Testis (tissue), 2 donors: ENCODE measurements at regions not wholly inside any gene's neighbourhood (a gene's known extent, or its start where the extent isn't known, plus 50 kb on each side); places are given as distances from the start of the nearest gene placed in this dataset.

Experiments
- DNase-seq: peaks from one replicate; pipeline ENCODE4 v3.0.0-alpha.2; 2019
- H3K27ac ChIP-seq, 2 donors: fragments of 200-600 bp; sonication (generic); one replicate each; pipeline ENCODE4 v1.5.1; 2019
- H3K27me3 ChIP-seq: fragments of 200-600 bp; sonication (generic); one replicate; pipeline ENCODE4 v1.5.1; 2019
- H3K36me3 ChIP-seq: fragments of 200-600 bp; sonication (generic); one replicate; pipeline ENCODE4 v1.5.1; 2017; ENCODE audit warnings: low read depth; ENCODE audit errors: missing control alignments
- H3K4me1 ChIP-seq: fragments of 200-600 bp; sonication (generic); one replicate; pipeline ENCODE4 v1.5.1; 2019
- H3K4me3 ChIP-seq, 2 donors: fragments of 200-600 bp; sonication (generic); one replicate each; pipeline ENCODE4 v1.5.1; 2017 to 2019
- H3K9me3 ChIP-seq: fragments of 200-600 bp; sonication (generic); one replicate; pipeline ENCODE4 v1.5.1; 2017
- CTCF ChIP-seq, 3 experiments: fragments of 450-650 bp in 2 of 3; fragments of 200-600 bp in 1 of 3; sonication (generic) in 1 of 3; IDR thresholded peaks; one replicate each; pipeline ENCODE4 v1.5.1; 2016 to 2019; ENCODE audit warnings: antibody characterized with exemption in 3 of 3, mild to moderate bottlenecking in 2 of 3, moderate library complexity in 1 of 3
- POLR2A ChIP-seq: fragments of 450-650 bp; IDR thresholded peaks from one replicate; pipeline ENCODE4 v1.6.1; 2017; ENCODE audit warnings: antibody characterized with exemption, mild to moderate bottlenecking, moderate library complexity
- WGBS, 2 donors: methylation state at CpG; one replicate each; pipeline ENCODE4 v1.1.5; 2018; 5-methylcytosine and 5-hydroxymethylcytosine counted together
- intact Hi-C: fragments of 100-400 bp; cut with DNase I; formaldehyde crosslinking; loops from one replicate; pipeline ENCODE4 v1.15.1; 2023; ENCODE audit warnings: low total_unique reads

- Histone ChIP-seq H3K9me3 (no peaks in the 10 kb centered on the region), H3K36me3 (no peaks in the 10 kb centered on the region), H3K27me3 (no peaks in the 10 kb centered on the region), H3K4me3 (no peak overlapping the region), H3K27ac (no peak overlapping the region), H3K4me1 (no peaks in the 10 kb centered on the region)
- TF ChIP-seq CTCF (IDR thresholded peaks at IDR 0.05) = peak; percentile 32 to 81 (median 70)
- TF ChIP-seq POLR2A = no peak
- peak; percentile 78 for DNase-seq
- intact Hi-C loops = no loop called here
- WGBS, 2 donors = 30 to 37% methylated on average over 15 of the region's 15 CpGs
These were observed 565.1 kb downstream of the LIG4 start for GRCh38 chr13:107650081-107650701.

DNA sequence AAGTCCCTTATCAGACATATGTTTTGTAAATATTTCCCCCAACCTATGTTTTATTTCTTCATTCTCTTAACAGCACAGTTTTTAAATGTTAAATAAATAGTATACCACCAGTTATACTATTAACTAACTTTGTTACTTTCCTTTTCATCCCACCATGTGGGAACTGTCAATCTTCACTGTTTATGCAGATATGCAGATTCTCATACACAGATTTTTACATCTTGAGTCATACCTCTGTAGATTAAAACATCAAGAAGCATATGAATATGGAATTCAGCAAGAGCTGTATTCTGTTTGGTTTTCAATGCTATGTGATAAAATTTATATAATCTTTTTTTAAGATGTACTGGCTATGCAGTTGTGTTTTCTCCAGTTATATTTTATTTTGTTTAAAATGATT lies 566.3 kb downstream of the LIG4 start:
- no peaks in the 10 kb centered on the region for H3K9me3 ChIP-seq
- DNase-seq = no peak
- no peak overlapping the region for H3K27ac ChIP-seq
- no peaks in the 10 kb centered on the region for H3K36me3 ChIP-seq
- no peaks in the 10 kb centered on the region for H3K4me1 ChIP-seq
- intact Hi-C loops = no loop called here
- no peaks in the 10 kb centered on the region for H3K27me3 ChIP-seq
- no peak for TF ChIP-seq POLR2A
- TF ChIP-seq CTCF (IDR thresholded peaks at IDR 0.05) = no peak
- H3K4me3 ChIP-seq = no peak overlapping the region

DNA sequence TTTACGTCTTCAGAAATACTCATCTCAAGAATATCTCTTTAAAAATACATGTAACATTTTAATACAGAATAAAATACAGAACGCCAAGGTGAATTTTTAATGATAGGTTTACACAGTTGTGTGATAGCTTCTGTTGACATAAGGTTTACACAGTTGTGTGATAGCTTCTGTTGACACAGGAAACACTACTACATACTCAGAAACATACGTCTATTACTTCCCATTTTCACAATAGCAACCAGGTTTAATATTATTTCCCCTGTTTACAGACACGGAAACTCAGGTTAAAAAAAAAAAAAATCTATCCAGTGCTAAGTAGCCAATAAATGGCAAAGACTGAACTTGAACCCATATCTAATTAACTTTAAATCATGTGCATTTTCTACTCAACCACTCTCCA lies 571.2 kb downstream of the LIG4 start:
- Histone ChIP-seq H3K27me3 (no peaks in the 10 kb centered on the region), H3K9me3 (no peaks in the 10 kb centered on the region), H3K27ac (no peak overlapping the region), H3K4me3 (no peak overlapping the region), H3K36me3 (no peaks in the 10 kb centered on the region), H3K4me1 (no peaks in the 10 kb centered on the region)
- DNase-seq = no peak
- intact Hi-C loops = no loop called here
- no peak for TF ChIP-seq CTCF (IDR thresholded peaks at IDR 0.05)
- no peak for TF ChIP-seq POLR2A
- 78 to 86% methylated on average over 4 of the region's 4 CpGs for WGBS, 2 donors

DNA sequence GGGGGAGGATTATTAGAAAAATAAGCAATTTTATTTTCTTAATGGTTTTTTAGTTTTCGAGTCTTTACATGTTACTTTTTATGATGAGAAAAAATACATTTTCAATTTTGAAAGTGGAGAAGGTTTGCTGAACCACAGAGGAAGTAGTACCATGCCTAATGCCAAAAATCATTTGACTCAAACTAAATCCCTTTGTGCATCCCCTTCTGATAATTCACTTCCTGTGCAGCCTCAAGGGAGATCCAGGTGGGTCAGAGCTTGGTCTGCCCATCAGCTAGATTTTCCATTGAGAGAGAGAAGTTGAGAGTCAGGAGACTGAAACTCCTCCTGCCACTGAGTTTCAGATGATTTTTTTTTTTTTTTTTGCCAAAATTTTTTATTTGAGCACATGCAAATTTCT lies 571.7 kb downstream of the LIG4 start:
- H3K9me3 ChIP-seq = no peaks in the 10 kb centered on the region
- 89 to 91% methylated on average over 1 of the region's 1 CpG for WGBS, 2 donors
- H3K36me3 ChIP-seq = no peaks in the 10 kb centered on the region
- TF ChIP-seq POLR2A = no peak
- TF ChIP-seq CTCF (IDR thresholded peaks at IDR 0.05) = no peak
- H3K27me3 ChIP-seq = no peaks in the 10 kb centered on the region
- intact Hi-C loops = no loop called here
- no peak overlapping the region for H3K4me3 ChIP-seq
- H3K4me1 ChIP-seq = no peaks in the 10 kb centered on the region
- no peak for DNase-seq
- H3K27ac ChIP-seq = no peak overlapping the region

GRCh38 chr13:107642831-107643230 lies 572.5 kb downstream of the LIG4 start:
- intact Hi-C loops = no loop called here
- no peak overlapping the region for H3K27ac ChIP-seq
- 82 to 89% methylated on average over 5 of the region's 5 CpGs for WGBS, 2 donors
- no peak for DNase-seq
- H3K4me3 ChIP-seq = no peak overlapping the region
- TF ChIP-seq POLR2A = no peak
- TF ChIP-seq CTCF (IDR thresholded peaks at IDR 0.05) = no peak
- H3K9me3 ChIP-seq = no peaks in the 10 kb centered on the region
- no peaks in the 10 kb centered on the region for H3K36me3 ChIP-seq
- no peaks in the 10 kb centered on the region for H3K27me3 ChIP-seq
- no peaks in the 10 kb centered on the region for H3K4me1 ChIP-seq
